WI38 (cell line): ENCODE measurements at regions not wholly inside any gene's neighbourhood (a gene's known extent, or its start where the extent isn't known, plus 50 kb on each side); places are given as distances from the start of the nearest gene placed in this dataset.

Experiments
- H3K4me3 ChIP-seq: 2 replicates; pipeline ENCODE4 v1.5.1; 2011; ENCODE audit warnings: low read depth, mild to moderate bottlenecking, control low read depth, low read length
- TF ChIP-seq, protein P1 (sequence below): IDR thresholded peaks from 2 replicates; pipeline ENCODE4 v1.5.1; 2012; ENCODE audit warnings: low read depth, mild to moderate bottlenecking, control low read depth, low read length

GRCh38 chr2:128578406-128579390 lies 260.0 kb upstream of the HS6ST1 start:
- TF ChIP-seq, protein P1, sequence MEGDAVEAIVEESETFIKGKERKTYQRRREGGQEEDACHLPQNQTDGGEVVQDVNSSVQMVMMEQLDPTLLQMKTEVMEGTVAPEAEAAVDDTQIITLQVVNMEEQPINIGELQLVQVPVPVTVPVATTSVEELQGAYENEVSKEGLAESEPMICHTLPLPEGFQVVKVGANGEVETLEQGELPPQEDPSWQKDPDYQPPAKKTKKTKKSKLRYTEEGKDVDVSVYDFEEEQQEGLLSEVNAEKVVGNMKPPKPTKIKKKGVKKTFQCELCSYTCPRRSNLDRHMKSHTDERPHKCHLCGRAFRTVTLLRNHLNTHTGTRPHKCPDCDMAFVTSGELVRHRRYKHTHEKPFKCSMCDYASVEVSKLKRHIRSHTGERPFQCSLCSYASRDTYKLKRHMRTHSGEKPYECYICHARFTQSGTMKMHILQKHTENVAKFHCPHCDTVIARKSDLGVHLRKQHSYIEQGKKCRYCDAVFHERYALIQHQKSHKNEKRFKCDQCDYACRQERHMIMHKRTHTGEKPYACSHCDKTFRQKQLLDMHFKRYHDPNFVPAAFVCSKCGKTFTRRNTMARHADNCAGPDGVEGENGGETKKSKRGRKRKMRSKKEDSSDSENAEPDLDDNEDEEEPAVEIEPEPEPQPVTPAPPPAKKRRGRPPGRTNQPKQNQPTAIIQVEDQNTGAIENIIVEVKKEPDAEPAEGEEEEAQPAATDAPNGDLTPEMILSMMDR: no peak
- H3K4me3 ChIP-seq: no peak overlapping the region

DNA sequence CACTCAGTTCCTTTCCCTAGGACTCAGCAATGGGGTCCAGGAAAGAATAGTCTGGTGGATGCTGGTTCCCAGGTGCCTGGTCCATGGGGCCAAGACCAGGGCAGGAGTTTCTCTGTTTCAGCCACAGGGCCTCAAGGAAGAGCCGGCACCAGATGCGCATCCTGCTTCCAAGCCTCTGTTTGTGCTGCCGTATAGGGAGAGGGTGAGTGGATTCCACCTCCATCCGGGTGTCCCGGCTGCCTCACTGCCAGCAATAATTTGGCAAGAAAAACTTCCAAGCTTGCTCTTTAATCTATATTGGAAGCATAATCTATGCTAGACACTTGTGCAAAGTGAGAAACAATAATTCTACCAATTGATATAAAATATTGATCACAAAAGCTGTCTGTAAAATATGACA lies 261.2 kb upstream of the HS6ST1 start:
- TF ChIP-seq, protein P1: no peak
- no peak overlapping the region for H3K4me3 ChIP-seq

GRCh38 chr2:128580988-128581848 lies 262.6 kb upstream of the HS6ST1 start:
- no peak overlapping the region for H3K4me3 ChIP-seq
- TF ChIP-seq, protein P1: no peak

DNA sequence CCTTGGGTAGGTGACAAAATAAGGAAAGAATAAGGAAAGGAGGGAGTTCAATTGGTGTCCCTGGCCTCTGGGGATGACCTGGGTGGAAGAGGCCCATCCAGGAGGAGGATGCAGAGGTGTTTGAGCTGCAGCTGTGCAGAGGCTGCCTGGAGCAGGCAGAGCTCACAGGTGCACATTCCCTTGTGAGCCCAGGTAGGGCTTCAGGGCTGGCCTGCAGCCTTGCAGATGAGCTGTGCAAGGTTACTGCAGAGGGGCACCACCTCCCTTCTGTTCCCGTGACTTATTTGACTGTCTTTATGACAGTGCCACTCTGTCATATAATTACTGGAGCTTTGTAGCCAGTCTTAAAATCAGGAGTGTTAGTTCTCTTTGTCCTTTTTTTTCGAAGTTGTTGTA lies 263.2 kb upstream of the HS6ST1 start:
- H3K4me3 ChIP-seq: no peak overlapping the region
- TF ChIP-seq, protein P1: no peak

DNA sequence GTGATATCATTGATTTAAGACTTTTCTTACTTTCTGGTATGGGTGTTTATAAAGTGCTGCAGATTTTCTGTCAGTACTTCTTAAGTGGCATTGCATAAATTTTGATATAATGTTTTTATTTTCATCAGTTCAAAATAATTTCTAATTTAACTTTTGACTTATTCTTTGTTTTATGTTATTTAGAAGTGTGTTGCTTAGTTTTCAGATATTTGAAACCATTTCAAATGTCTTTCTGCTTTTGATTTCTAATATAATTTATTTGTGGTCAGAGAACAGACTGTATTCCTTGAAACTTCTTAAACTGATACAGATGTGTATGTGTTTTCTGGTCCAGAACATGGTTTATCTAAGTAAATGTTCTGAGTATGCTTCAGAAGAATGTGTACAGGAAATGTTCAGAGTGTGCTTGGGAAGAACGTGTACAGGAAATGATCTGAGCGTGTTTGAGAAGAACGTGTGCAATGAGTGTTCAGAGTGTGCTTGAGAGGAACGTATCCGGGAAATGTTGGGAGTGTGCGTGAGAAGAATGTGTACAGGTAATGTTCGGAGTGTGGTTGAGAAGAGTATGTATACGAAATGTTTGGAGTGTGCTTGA lies 265.7 kb upstream of the HS6ST1 start:
- TF ChIP-seq, protein P1: no peak
- no peak overlapping the region for H3K4me3 ChIP-seq

DNA sequence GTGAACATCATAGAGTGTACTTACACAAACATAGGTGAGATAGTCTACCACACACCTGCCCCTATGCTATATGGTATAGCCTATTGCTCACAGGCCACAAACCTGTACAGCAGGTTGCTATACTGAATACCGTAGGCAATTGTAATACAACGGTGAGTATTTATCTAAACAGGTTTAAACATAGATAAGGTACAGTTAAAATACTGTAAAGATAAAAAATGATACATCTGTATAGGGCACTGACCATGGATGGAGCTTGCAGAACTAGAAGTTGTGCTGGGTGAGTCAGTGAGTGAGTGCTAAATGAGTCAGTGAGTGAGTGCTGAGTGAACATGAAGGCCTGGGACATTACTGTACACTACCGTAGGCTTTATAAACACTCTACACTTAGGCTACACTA lies 267.0 kb upstream of the HS6ST1 start:
- no peak overlapping the region for H3K4me3 ChIP-seq
- TF ChIP-seq, protein P1: no peak
